K562 (cell line): ENCODE measurements at regions not wholly inside any gene's neighbourhood (a gene's known extent, or its start where the extent isn't known, plus 50 kb on each side); places are given as distances from the start of the nearest gene placed in this dataset.

Experiments
- ATAC-seq: fragments of 200-7000 bp; cut with Tn5 transposase; 3 replicates; pipeline ENCODE4 v1.9.1; 2020; ENCODE audit warnings: moderate library complexity
- BruUV-seq: library from RNA; stranded (reverse); fragments of 400-500 nt; replicated peaks from 2 replicates; lab custom pipeline; 2021; lab: Mats Ljungman, UMichigan
- CTCF ChIA-PET: fragments of 300-600 bp; formaldehyde crosslinking; extraction: SDS; loops from one replicate; lab custom pipeline; 2021; ENCODE audit warnings: low intra/inter-chr PET ratio; lab: Yijun Ruan, JAX
- POLR2A ChIA-PET: fragments of 300-600, 350-650 bp; sonication (Branson Sonifier 250); formaldehyde crosslinking; extraction: SDS; loops from one replicate; lab custom pipeline; 2021; ENCODE audit warnings: antibody characterized with exemption, inconsistent platforms; lab: Yijun Ruan, JAX
- DNase-seq, 4 experiments: peaks; one replicate each; pipeline versions ENCODE4 v3.0.0 to v3.0.0-alpha.2; 2011 to 2018; ENCODE audit warnings: low spot score in 3 of 4, mixed read lengths in 3 of 4; ENCODE audit errors: extremely low read depth in 1 of 4
- FAIRE-seq: peaks from 2 replicates; lab custom pipeline; 2011; peaks lifted over from hg19 to GRCh38; lab: Jason Lieb, UNC
- H2AFZ ChIP-seq: 2 replicates; pipeline ENCODE4 v1.6.0; 2011; ENCODE audit warnings: low read depth, low read length, control low read depth, inconsistent platforms
- H3K27ac ChIP-seq: fragments of 200-600 bp; 3 replicates; pipeline ENCODE4 v1.8.0; 2011; ENCODE audit warnings: low read depth, mild to moderate bottlenecking, control low read depth, inconsistent platforms, low read length, moderate library complexity, mixed read lengths; ENCODE audit errors: extremely low read depth
- H3K27me3 ChIP-seq, 2 experiments: fragments of 300-600 bp in 1 of 2; 2 replicates in 1 of 2; 3 replicates in 1 of 2; pipeline versions ENCODE4 v1.6.0 to v1.8.0; 2011; ENCODE audit warnings: inconsistent platforms in 2 of 2, low read length in 2 of 2, mild to moderate bottlenecking in 1 of 2, mixed read lengths in 1 of 2, moderate library complexity in 1 of 2; ENCODE audit not compliant: control insufficient read depth in 2 of 2, insufficient read depth in 2 of 2
- H3K36me3 ChIP-seq: fragments of 300-600 bp; 3 replicates; pipeline ENCODE4 v1.8.0; 2011; ENCODE audit warnings: mild to moderate bottlenecking, low read length, inconsistent platforms; ENCODE audit not compliant: control insufficient read depth, insufficient read depth
- H3K4me1 ChIP-seq, 2 experiments: fragments of 200-600 bp in 1 of 2; replicated peaks in 1 of 2; 2 replicates in 1 of 2; 3 replicates in 1 of 2; pipeline versions ENCODE4 v1.5.1 to v1.8.0; 2011; ENCODE audit warnings: inconsistent platforms in 2 of 2, low read length in 2 of 2, mild to moderate bottlenecking in 1 of 2, mixed read lengths in 1 of 2, moderate library complexity in 1 of 2; ENCODE audit not compliant: control insufficient read depth in 2 of 2, insufficient read depth in 2 of 2
- H3K4me2 ChIP-seq: 2 replicates; pipeline ENCODE4 v1.6.1; 2011; ENCODE audit warnings: low read length, control low read depth, inconsistent platforms, mixed read lengths; ENCODE audit not compliant: insufficient read depth
- H3K4me3 ChIP-seq: fragments of 200-600 bp; sonication (generic), shearing (Covaris generic); 2 replicates; pipeline ENCODE4 v1.5.1; 2016; ENCODE audit warnings: control low read depth, inconsistent platforms
- H3K79me2 ChIP-seq: fragments of 200-600 bp; 3 replicates; pipeline ENCODE4 v1.8.0; 2011; ENCODE audit warnings: low read length, inconsistent platforms; ENCODE audit not compliant: control insufficient read depth, insufficient read depth
- H3K9ac ChIP-seq, 2 experiments: 2 replicates each; pipeline versions ENCODE4 v1.6.0 to v1.6.1; 2011; ENCODE audit warnings: low read depth in 2 of 2, low read length in 2 of 2, control low read depth in 1 of 2, inconsistent platforms in 1 of 2, mild to moderate bottlenecking in 1 of 2, mixed read lengths in 1 of 2; ENCODE audit not compliant: insufficient read depth in 1 of 2
- H3K9me1 ChIP-seq: one replicate; pipeline ENCODE4 v1.6.0; 2011; ENCODE audit warnings: inconsistent platforms, mild to moderate bottlenecking, low read length, moderate library complexity; ENCODE audit not compliant: control insufficient read depth, insufficient read depth
- H3K9me3 ChIP-seq: replicated peaks from 2 replicates; pipeline ENCODE4 v1.5.1; 2011; ENCODE audit warnings: low read depth, low read length, inconsistent platforms; ENCODE audit not compliant: control insufficient read depth, insufficient read depth
- H4K20me1 ChIP-seq: replicated peaks from 2 replicates; pipeline ENCODE4 v1.6.1; 2011; ENCODE audit warnings: low read length, inconsistent platforms, mixed read lengths; ENCODE audit not compliant: control insufficient read depth, insufficient read depth
- BMI1 ChIP-seq: fragments of 150-350 bp; IDR thresholded peaks from 2 replicates; pipeline ENCODE4 v1.6.1; 2014; ENCODE audit warnings: low read length
- CBFB ChIP-seq: sonication (generic); formaldehyde crosslinking; IDR thresholded peaks from 2 replicates; pipeline ENCODE4 v1.4.0; 2020; ENCODE audit warnings: mild to moderate bottlenecking, missing genetic modification reagents
- CHCHD3 ChIP-seq: fragments of 250-450 bp; sonication (Bioruptor Pico); IDR thresholded peaks from 2 replicates; pipeline ENCODE4 v2.1.2; 2022; ENCODE audit warnings: mild to moderate bottlenecking
- CREB3L1 ChIP-seq: fragments of 450-650 bp; IDR thresholded peaks from 2 replicates; pipeline ENCODE4 v1.6.1; 2014; ENCODE audit warnings: low read depth, mild to moderate bottlenecking, moderate library complexity, borderline replicate concordance
- EGR1 ChIP-seq: fragments of 450-650 bp; conservative IDR thresholded peaks from 2 replicates; pipeline ENCODE4 v1.6.1; 2017; ENCODE audit warnings: mild to moderate bottlenecking
- ETV6 ChIP-seq, 3 experiments: fragments of 150-350 bp in 1 of 3; sonication (generic) in 1 of 3; formaldehyde crosslinking in 1 of 3; IDR thresholded peaks; 2 replicates each; pipeline versions ENCODE4 v1.6.1 to v1.8.0; 2014 to 2022; ENCODE audit warnings: borderline replicate concordance in 2 of 3, low read depth in 2 of 3, antibody characterized with exemption in 1 of 3, low read length in 1 of 3, mild to moderate bottlenecking in 1 of 3, missing genetic modification reagents in 1 of 3
- HNRNPK ChIP-seq: fragments of 200-400 bp; formaldehyde crosslinking; IDR thresholded peaks from one replicate; pipeline ENCODE4 v1.6.1; 2018; ENCODE audit warnings: mild to moderate bottlenecking, low read depth, low read length; ENCODE audit not compliant: poor library complexity, severe bottlenecking
- KHSRP ChIP-seq: fragments of 450-650 bp; IDR thresholded peaks from 2 replicates; pipeline ENCODE4 v1.6.1; 2017
- KLF1 ChIP-seq: fragments of 450-650 bp; IDR thresholded peaks from 2 replicates; pipeline ENCODE4 v1.6.1; 2016; ENCODE audit warnings: missing genetic modification characterization, missing compliant biosample characterization
- KLF13 ChIP-seq: fragments of 450-650 bp; IDR thresholded peaks from 2 replicates; pipeline ENCODE4 v1.6.1; 2016; ENCODE audit warnings: missing genetic modification characterization, low read depth, mild to moderate bottlenecking, missing compliant biosample characterization, moderate library complexity, borderline replicate concordance
- MAFF ChIP-seq: IDR thresholded peaks from 2 replicates; pipeline ENCODE4 v1.6.1; 2012; ENCODE audit warnings: low read length, improper control_type of control experiment
- NR0B1 ChIP-seq: fragments of 450-650 bp; IDR thresholded peaks from one replicate; pipeline ENCODE4 v1.6.1; 2018; ENCODE audit warnings: mild to moderate bottlenecking, moderate library complexity; ENCODE audit not compliant: partially characterized antibody
- POU5F1 ChIP-seq: fragments of 150-350 bp; IDR thresholded peaks from 2 replicates; pipeline ENCODE4 v1.6.1; 2014; ENCODE audit warnings: borderline replicate concordance, low read length, low read depth, mild to moderate bottlenecking; ENCODE audit not compliant: partially characterized antibody
- PTTG1 ChIP-seq: fragments of 450-650 bp; IDR thresholded peaks from 2 replicates; pipeline ENCODE4 v1.6.1; 2016; ENCODE audit warnings: low read depth, mild to moderate bottlenecking, missing genetic modification characterization, missing compliant biosample characterization
- SNAPC5 ChIP-seq: fragments of 250-450 bp; sonication (Bioruptor Pico); IDR thresholded peaks from 2 replicates; pipeline ENCODE4 v1.8.0; 2021; ENCODE audit warnings: moderate library complexity, mild to moderate bottlenecking, inconsistent platforms
- XRCC3 ChIP-seq: fragments of 450-650 bp; IDR thresholded peaks from 2 replicates; pipeline ENCODE4 v1.6.1; 2017; ENCODE audit warnings: mild to moderate bottlenecking, moderate library complexity
- ZBTB9 ChIP-seq: fragments of 450-650 bp; formaldehyde crosslinking; IDR thresholded peaks from 2 replicates; pipeline ENCODE4 v1.4.0; 2020; ENCODE audit warnings: mild to moderate bottlenecking, moderate library complexity
- ZNF140 ChIP-seq: fragments of 250-450 bp; sonication (Bioruptor Pico); IDR thresholded peaks from 2 replicates; pipeline ENCODE4 v1.8.0; 2021; ENCODE audit warnings: moderate library complexity, mild to moderate bottlenecking, inconsistent platforms
- ZNF449 ChIP-seq: fragments of 250-450 bp; sonication (Bioruptor Pico); IDR thresholded peaks from 2 replicates; pipeline ENCODE4 v1.8.0; 2022; ENCODE audit warnings: moderate library complexity, mild to moderate bottlenecking, inconsistent platforms
- WGBS: fragments of 100-300 bp; shearing (Covaris generic); methylation state at CpG from one replicate; pipeline ENCODE4 v1.1.6; 2016; ENCODE audit warnings: low coverage, mixed read lengths; ENCODE audit not compliant: insufficient coverage; ENCODE audit errors: missing lambda C conversion rate; 5-methylcytosine and 5-hydroxymethylcytosine counted together
- in situ Hi-C: fragments of 300-500 bp; cut with MboI; formaldehyde crosslinking; loops from 4 replicates; pipeline ENCODE4 v1.15.0; 2018; ENCODE audit warnings: inconsistent platforms, mixed read lengths
- intact Hi-C: fragments of 100-400 bp; cut with micrococcal nuclease; formaldehyde crosslinking; loops from 2 replicates; pipeline ENCODE4 v1.14.2; 2022

- DNase-seq: no peak
- no peak for FAIRE-seq
- no peaks in the 10 kb centered on the region for H4K20me1 ChIP-seq
- no peak overlapping the region for H3K9ac ChIP-seq
- H3K27me3 ChIP-seq: no peaks in the 10 kb centered on the region
- ATAC-seq: no peak
- intact Hi-C loops: no loop called here
- H3K9me3 ChIP-seq: no peaks in the 10 kb centered on the region
- H3K79me2 ChIP-seq: no peaks in the 10 kb centered on the region
- no peak overlapping the region for H3K27ac ChIP-seq
- ChIA-PET CTCF (no interaction called here), POLR2A (no interaction called here)
- in situ Hi-C loops: no loop called here
- H3K4me2 ChIP-seq: no peak overlapping the region
- H3K4me1 ChIP-seq: no peaks in the 10 kb centered on the region
- WGBS: 0% methylated on average over 1 of the region's 1 CpG
- H2AFZ ChIP-seq: no peak overlapping the region
- no peak overlapping the region for H3K4me3 ChIP-seq
- no peaks in the 10 kb centered on the region for H3K9me1 ChIP-seq
- no peaks in the 10 kb centered on the region for H3K36me3 ChIP-seq
- no TSS peak for BruUV-seq
- no peak for TF ChIP-seq ZNF449
- TF ChIP-seq ZNF140 (CRISPR knock-in tag): no peak
- no peak for TF ChIP-seq KHSRP
- TF ChIP-seq CBFB: no peak
- no peak for TF ChIP-seq CREB3L1
- no peak for TF ChIP-seq HNRNPK
- no peak for TF ChIP-seq KLF1 (tag)
- no peak for TF ChIP-seq ETV6 (IDR thresholded peaks at IDR 0.05; ENCODE audit: borderline replicate concordance in 1 of 2, low read depth in 2 of 2, low read length in 1 of 2)
- no peak for TF ChIP-seq ETV6 (CRISPR knock-in tag; IDR thresholded peaks at IDR 0.05; ENCODE audit: borderline replicate concordance)
- TF ChIP-seq PTTG1 (tag): no peak
- TF ChIP-seq BMI1: no peak
- no peak for TF ChIP-seq CHCHD3 (CRISPR knock-in tag)
- TF ChIP-seq NR0B1: no peak
- no peak for TF ChIP-seq ZBTB9 (CRISPR knock-in tag)
- no peak for TF ChIP-seq KLF13 (tag)
- TF ChIP-seq MAFF: no peak
- TF ChIP-seq EGR1: no peak
- TF ChIP-seq POU5F1: no peak
- no peak for TF ChIP-seq SNAPC5 (CRISPR knock-in tag)
- no peak for TF ChIP-seq XRCC3
Observed at GRCh38 chr2:217443601-217444000, 559.2 kb downstream of the TNS1 start.
